H1 (cell line): ENCODE measurements at regions not wholly inside any gene's neighbourhood (a gene's known extent, or its start where the extent isn't known, plus 50 kb on each side); places are given as distances from the start of the nearest gene placed in this dataset.
"Not testable (repeated sequence)": the region's sequence is repeated elsewhere in the genome, so short reads cannot be mapped to it uniquely, and the experiment has no call there.

Experiments used
- ATF2 ChIP-seq: IDR thresholded peaks from 2 replicates; pipeline ENCODE4 v1.6.1; 2012; ENCODE audit warnings: low read length, inconsistent platforms
- EZH2 ChIP-seq: fragments of 200-600 bp; sonication (generic); IDR thresholded peaks from 2 replicates; pipeline ENCODE4 v1.7.1; 2012; ENCODE audit warnings: low read depth, mild to moderate bottlenecking, moderate library complexity, low read length, inconsistent platforms; ENCODE audit not compliant: severe bottlenecking
- KDM1A ChIP-seq: fragments of 200-600, 300-600 bp; sonication (generic); IDR thresholded peaks from 2 replicates; pipeline ENCODE4 v1.7.1; 2016; ENCODE audit warnings: mild to moderate bottlenecking, low read length, borderline replicate concordance
- POLR2A ChIP-seq, 2 experiments: IDR thresholded peaks; 1 replicate in 1 of 2; 2 replicates in 1 of 2; pipeline ENCODE4 v1.6.1; 2011; ENCODE audit warnings: low read depth in 2 of 2, low read length in 2 of 2, mild to moderate bottlenecking in 2 of 2; ENCODE audit errors: control extremely low read depth in 1 of 2
- POLR2AphosphoS5 ChIP-seq: IDR thresholded peaks from 2 replicates; pipeline ENCODE4 v1.6.1; 2011; ENCODE audit warnings: low read depth, low read length
- RFX5 ChIP-seq: IDR thresholded peaks from 2 replicates; pipeline ENCODE4 v1.6.1; 2011; ENCODE audit warnings: low read depth, low read length, improper control_type of control experiment, borderline replicate concordance
- TCF12 ChIP-seq: IDR thresholded peaks from 2 replicates; pipeline ENCODE4 v1.6.1; 2011; ENCODE audit warnings: low read depth, mild to moderate bottlenecking, low read length
- TF ChIP-seq, protein P1 (sequence below), 3 experiments: IDR thresholded peaks; 1 replicate in 2 of 3; 2 replicates in 1 of 3; pipeline versions ENCODE4 v1.5.1 to v1.6.1; 2011; ENCODE audit warnings: low read length in 3 of 3, mild to moderate bottlenecking in 3 of 3, inconsistent platforms in 2 of 3, low read depth in 1 of 3, moderate library complexity in 1 of 3; ENCODE audit not compliant: insufficient read depth in 1 of 3; ENCODE audit errors: control extremely low read depth in 1 of 3
- TF ChIP-seq, protein P2 (sequence below): IDR thresholded peaks from 2 replicates; pipeline ENCODE4 v1.6.1; 2011; ENCODE audit warnings: low read length, improper control_type of control experiment

DNA sequence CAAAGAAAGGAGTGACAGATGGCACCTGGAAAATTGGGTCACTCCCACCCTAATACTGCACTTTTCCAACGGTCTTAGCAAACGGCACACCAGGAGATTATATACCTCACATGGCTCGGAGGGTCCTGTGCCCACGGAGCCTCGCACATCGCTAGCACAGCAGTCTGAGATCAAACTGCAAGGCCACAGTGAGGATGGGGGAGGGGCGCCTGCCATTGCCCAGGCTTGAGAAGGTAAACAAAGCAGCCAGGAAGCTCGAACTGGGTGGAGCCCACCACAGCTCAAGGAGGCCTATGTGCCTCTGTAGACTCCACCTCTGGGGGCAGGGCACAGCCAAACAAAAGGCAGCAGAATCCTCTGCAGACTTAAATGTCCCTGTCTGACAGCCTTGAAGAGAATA, 1149.7 kb downstream of the DNAJB9 start:
- TF ChIP-seq, protein P1, sequence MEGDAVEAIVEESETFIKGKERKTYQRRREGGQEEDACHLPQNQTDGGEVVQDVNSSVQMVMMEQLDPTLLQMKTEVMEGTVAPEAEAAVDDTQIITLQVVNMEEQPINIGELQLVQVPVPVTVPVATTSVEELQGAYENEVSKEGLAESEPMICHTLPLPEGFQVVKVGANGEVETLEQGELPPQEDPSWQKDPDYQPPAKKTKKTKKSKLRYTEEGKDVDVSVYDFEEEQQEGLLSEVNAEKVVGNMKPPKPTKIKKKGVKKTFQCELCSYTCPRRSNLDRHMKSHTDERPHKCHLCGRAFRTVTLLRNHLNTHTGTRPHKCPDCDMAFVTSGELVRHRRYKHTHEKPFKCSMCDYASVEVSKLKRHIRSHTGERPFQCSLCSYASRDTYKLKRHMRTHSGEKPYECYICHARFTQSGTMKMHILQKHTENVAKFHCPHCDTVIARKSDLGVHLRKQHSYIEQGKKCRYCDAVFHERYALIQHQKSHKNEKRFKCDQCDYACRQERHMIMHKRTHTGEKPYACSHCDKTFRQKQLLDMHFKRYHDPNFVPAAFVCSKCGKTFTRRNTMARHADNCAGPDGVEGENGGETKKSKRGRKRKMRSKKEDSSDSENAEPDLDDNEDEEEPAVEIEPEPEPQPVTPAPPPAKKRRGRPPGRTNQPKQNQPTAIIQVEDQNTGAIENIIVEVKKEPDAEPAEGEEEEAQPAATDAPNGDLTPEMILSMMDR (IDR thresholded peaks at IDR 0.05; ENCODE audit: control extremely low read depth in 1 of 3, insufficient read depth in 1 of 3, low read depth in 1 of 3, low read length in 3 of 3): not testable (repeated sequence)
- TF ChIP-seq RFX5; TCF12; ATF2; KDM1A; EZH2; POLR2AphosphoS5; POLR2A (IDR thresholded peaks at IDR 0.05; ENCODE audit: control extremely low read depth in 1 of 2, low read depth in 2 of 2, low read length in 2 of 2): not testable (repeated sequence)
- TF ChIP-seq, protein P2, sequence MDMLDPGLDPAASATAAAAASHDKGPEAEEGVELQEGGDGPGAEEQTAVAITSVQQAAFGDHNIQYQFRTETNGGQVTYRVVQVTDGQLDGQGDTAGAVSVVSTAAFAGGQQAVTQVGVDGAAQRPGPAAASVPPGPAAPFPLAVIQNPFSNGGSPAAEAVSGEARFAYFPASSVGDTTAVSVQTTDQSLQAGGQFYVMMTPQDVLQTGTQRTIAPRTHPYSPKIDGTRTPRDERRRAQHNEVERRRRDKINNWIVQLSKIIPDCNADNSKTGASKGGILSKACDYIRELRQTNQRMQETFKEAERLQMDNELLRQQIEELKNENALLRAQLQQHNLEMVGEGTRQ: not testable (repeated sequence)
